Right lobe of liver (tissue), 4 donors: ENCODE measurements at regions not wholly inside any gene's neighbourhood (a gene's known extent, or its start where the extent isn't known, plus 50 kb on each side); places are given as distances from the start of the nearest gene placed in this dataset.

Experiments used
- POLR2A ChIP-seq: fragments of 450-650 bp; IDR thresholded peaks from one replicate; pipeline ENCODE4 v1.6.1; 2017; ENCODE audit warnings: antibody characterized with exemption, mild to moderate bottlenecking
- TF ChIP-seq, protein P1 (sequence below), 4 donors: fragments of 200-600 bp in 3 of 4; fragments of 450-650 bp in 1 of 4; IDR thresholded peaks; one replicate each; pipeline versions ENCODE4 v1.5.1 to v1.8.0; 2016 to 2022; ENCODE audit warnings: antibody characterized with exemption in 4 of 4, mild to moderate bottlenecking in 2 of 4
- donor health status: DM: no; HTN: no; CAD: no.
- donor health status: DM: no; HTN: no; CAD: no.
- donor health status: DM: no; HTN: yes; CAD: no.

DNA sequence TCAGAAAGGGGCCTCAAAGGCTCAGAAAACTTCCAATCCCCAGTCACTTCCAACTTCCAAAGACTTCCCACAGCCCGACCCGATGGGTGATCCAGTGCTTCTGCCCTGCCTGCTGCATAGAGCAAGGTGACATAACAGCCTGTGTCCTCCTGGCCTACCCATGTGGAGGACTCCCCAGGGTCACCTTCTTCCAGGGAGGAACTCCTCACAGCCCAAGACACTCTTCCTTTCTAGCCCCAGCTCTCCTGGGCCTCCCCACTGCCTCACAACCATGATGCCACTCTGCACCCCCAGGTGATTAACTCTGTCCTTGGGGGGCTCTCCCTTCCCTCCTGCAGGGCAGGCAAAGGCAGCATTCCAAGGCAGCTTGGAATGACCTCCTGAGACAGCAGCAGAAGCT lies 158.4 kb upstream of the PDE1C start:
- TF ChIP-seq, protein P1, sequence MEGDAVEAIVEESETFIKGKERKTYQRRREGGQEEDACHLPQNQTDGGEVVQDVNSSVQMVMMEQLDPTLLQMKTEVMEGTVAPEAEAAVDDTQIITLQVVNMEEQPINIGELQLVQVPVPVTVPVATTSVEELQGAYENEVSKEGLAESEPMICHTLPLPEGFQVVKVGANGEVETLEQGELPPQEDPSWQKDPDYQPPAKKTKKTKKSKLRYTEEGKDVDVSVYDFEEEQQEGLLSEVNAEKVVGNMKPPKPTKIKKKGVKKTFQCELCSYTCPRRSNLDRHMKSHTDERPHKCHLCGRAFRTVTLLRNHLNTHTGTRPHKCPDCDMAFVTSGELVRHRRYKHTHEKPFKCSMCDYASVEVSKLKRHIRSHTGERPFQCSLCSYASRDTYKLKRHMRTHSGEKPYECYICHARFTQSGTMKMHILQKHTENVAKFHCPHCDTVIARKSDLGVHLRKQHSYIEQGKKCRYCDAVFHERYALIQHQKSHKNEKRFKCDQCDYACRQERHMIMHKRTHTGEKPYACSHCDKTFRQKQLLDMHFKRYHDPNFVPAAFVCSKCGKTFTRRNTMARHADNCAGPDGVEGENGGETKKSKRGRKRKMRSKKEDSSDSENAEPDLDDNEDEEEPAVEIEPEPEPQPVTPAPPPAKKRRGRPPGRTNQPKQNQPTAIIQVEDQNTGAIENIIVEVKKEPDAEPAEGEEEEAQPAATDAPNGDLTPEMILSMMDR (IDR thresholded peaks at IDR 0.05): no peak
- TF ChIP-seq POLR2A: no peak
